ENCODE measurements at regions not wholly inside any gene's neighbourhood (a gene's known extent, or its start where the extent isn't known, plus 50 kb on each side); places are given as distances from the start of the nearest gene placed in this dataset.
A peak's percentile ranks its signal among the peaks of the same experiment; 100 is the strongest.

DNA sequence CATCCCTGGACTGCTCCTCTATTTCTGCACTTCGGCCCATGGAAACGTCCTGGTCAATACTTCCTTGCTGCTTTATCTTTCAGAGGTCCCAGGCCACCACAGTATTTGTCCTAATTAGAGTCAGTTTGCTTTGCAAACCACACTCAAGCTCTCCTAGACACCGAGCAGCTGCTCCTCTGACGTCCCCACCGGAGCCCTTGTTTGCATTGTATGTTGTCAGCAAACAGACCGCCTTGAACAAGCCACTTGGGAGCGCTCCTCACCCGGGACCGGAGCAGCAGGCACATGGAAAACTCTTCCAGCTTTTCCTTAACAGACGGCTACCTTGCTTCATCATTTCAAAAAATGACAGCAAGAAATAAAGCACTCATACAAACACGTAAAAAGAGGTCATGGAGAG is 51.5 kb upstream of the GTF3A start:
- TF ChIP-seq STAG1 (CRISPR knock-in tag; IDR thresholded peaks at IDR 0.05) (peak; percentile 61), AKAP8 (CRISPR knock-in tag; IDR thresholded peaks at IDR 0.05) (no peak), CTCF (CRISPR knock-in tag; IDR thresholded peaks at IDR 0.05) (peak; percentile 67), ZZZ3 (CRISPR knock-in tag; IDR thresholded peaks at IDR 0.05; ENCODE audit: borderline replicate concordance) (no peak), TBL1XR1 (IDR thresholded peaks at IDR 0.05; ENCODE audit: borderline replicate concordance, low read length, partially characterized antibody) (no peak), POLR2AphosphoS5 (IDR thresholded peaks at IDR 0.05; ENCODE audit: low read depth, low read length) (no peak), SP1 (IDR thresholded peaks at IDR 0.05) (no peak), SP1 (CRISPR knock-in tag; IDR thresholded peaks at IDR 0.05) (no peak), ZNF710 (CRISPR knock-in tag; IDR thresholded peaks at IDR 0.05; ENCODE audit: borderline replicate concordance) (no peak), ZFP36 (IDR thresholded peaks at IDR 0.05; ENCODE audit: borderline replicate concordance, low read depth, low read length, partially characterized antibody) (no peak), NR3C1 (CRISPR knock-in tag; IDR thresholded peaks at IDR 0.05) (no peak)
